ENCODE measurements at regions not wholly inside any gene's neighbourhood (a gene's known extent, or its start where the extent isn't known, plus 50 kb on each side); places are given as distances from the start of the nearest gene placed in this dataset.

DNA sequence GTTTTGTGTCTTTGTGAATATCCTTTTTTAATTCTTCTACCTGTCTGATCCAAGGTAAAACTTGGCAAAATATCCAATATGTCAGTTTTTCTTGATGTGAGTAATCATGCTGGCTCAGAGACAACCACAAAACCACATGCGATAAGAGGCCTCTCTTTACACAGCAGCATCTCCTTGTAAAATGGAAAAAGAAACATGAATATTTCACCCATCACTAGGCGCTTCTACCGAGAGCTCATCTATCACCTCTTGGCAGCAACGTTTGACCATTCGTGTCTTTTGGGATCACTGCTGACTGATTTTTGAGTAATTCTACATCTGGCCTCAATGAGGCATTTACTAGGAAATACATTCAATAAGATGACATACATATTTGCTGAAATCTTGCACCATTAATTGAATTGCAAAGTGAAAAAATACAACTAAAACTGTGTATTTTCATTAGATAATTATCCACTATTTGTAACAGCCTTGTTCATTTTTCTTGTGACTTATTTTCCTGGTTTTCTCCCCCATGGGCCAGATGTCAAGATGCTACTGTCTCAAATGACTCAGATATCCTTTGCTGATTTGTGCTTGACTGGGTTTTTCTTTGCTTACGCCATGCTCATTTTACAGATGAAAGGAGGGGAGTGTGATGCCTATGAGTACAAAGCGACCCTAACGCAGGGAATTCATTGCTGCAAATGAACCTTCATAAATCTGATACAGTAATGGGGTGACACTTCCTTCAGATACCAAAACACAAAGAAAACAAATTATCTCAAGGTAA, 467.5 kb downstream of the FBXO15 start:
- no peak for TF ChIP-seq EZH2phosphoT487 (IDR thresholded peaks at IDR 0.05; ENCODE audit: unreplicated experiment)
- TF ChIP-seq, protein P1, sequence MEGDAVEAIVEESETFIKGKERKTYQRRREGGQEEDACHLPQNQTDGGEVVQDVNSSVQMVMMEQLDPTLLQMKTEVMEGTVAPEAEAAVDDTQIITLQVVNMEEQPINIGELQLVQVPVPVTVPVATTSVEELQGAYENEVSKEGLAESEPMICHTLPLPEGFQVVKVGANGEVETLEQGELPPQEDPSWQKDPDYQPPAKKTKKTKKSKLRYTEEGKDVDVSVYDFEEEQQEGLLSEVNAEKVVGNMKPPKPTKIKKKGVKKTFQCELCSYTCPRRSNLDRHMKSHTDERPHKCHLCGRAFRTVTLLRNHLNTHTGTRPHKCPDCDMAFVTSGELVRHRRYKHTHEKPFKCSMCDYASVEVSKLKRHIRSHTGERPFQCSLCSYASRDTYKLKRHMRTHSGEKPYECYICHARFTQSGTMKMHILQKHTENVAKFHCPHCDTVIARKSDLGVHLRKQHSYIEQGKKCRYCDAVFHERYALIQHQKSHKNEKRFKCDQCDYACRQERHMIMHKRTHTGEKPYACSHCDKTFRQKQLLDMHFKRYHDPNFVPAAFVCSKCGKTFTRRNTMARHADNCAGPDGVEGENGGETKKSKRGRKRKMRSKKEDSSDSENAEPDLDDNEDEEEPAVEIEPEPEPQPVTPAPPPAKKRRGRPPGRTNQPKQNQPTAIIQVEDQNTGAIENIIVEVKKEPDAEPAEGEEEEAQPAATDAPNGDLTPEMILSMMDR (conservative IDR thresholded peaks at IDR 0.05; ENCODE audit: low read depth in 2 of 2): no peak
- TF ChIP-seq EZH2 (IDR thresholded peaks at IDR 0.05; ENCODE audit: low read depth, unreplicated experiment): no peak
- TF ChIP-seq, protein P2, sequence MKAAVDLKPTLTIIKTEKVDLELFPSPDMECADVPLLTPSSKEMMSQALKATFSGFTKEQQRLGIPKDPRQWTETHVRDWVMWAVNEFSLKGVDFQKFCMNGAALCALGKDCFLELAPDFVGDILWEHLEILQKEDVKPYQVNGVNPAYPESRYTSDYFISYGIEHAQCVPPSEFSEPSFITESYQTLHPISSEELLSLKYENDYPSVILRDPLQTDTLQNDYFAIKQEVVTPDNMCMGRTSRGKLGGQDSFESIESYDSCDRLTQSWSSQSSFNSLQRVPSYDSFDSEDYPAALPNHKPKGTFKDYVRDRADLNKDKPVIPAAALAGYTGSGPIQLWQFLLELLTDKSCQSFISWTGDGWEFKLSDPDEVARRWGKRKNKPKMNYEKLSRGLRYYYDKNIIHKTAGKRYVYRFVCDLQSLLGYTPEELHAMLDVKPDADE (IDR thresholded peaks at IDR 0.05): no peak
- TF ChIP-seq, protein P3, sequence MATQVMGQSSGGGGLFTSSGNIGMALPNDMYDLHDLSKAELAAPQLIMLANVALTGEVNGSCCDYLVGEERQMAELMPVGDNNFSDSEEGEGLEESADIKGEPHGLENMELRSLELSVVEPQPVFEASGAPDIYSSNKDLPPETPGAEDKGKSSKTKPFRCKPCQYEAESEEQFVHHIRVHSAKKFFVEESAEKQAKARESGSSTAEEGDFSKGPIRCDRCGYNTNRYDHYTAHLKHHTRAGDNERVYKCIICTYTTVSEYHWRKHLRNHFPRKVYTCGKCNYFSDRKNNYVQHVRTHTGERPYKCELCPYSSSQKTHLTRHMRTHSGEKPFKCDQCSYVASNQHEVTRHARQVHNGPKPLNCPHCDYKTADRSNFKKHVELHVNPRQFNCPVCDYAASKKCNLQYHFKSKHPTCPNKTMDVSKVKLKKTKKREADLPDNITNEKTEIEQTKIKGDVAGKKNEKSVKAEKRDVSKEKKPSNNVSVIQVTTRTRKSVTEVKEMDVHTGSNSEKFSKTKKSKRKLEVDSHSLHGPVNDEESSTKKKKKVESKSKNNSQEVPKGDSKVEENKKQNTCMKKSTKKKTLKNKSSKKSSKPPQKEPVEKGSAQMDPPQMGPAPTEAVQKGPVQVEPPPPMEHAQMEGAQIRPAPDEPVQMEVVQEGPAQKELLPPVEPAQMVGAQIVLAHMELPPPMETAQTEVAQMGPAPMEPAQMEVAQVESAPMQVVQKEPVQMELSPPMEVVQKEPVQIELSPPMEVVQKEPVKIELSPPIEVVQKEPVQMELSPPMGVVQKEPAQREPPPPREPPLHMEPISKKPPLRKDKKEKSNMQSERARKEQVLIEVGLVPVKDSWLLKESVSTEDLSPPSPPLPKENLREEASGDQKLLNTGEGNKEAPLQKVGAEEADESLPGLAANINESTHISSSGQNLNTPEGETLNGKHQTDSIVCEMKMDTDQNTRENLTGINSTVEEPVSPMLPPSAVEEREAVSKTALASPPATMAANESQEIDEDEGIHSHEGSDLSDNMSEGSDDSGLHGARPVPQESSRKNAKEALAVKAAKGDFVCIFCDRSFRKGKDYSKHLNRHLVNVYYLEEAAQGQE (IDR thresholded peaks at IDR 0.05; ENCODE audit: unreplicated experiment): no peak
- TF ChIP-seq CREB1 (CRISPR knock-in tag; IDR thresholded peaks at IDR 0.05; ENCODE audit: low read depth): no peak
- no peak for TF ChIP-seq POLR2AphosphoS5 (IDR thresholded peaks at IDR 0.05; ENCODE audit: low read depth)
- no peak for TF ChIP-seq JUNB (IDR thresholded peaks at IDR 0.05; ENCODE audit: unreplicated experiment)
- TF ChIP-seq, protein P4, sequence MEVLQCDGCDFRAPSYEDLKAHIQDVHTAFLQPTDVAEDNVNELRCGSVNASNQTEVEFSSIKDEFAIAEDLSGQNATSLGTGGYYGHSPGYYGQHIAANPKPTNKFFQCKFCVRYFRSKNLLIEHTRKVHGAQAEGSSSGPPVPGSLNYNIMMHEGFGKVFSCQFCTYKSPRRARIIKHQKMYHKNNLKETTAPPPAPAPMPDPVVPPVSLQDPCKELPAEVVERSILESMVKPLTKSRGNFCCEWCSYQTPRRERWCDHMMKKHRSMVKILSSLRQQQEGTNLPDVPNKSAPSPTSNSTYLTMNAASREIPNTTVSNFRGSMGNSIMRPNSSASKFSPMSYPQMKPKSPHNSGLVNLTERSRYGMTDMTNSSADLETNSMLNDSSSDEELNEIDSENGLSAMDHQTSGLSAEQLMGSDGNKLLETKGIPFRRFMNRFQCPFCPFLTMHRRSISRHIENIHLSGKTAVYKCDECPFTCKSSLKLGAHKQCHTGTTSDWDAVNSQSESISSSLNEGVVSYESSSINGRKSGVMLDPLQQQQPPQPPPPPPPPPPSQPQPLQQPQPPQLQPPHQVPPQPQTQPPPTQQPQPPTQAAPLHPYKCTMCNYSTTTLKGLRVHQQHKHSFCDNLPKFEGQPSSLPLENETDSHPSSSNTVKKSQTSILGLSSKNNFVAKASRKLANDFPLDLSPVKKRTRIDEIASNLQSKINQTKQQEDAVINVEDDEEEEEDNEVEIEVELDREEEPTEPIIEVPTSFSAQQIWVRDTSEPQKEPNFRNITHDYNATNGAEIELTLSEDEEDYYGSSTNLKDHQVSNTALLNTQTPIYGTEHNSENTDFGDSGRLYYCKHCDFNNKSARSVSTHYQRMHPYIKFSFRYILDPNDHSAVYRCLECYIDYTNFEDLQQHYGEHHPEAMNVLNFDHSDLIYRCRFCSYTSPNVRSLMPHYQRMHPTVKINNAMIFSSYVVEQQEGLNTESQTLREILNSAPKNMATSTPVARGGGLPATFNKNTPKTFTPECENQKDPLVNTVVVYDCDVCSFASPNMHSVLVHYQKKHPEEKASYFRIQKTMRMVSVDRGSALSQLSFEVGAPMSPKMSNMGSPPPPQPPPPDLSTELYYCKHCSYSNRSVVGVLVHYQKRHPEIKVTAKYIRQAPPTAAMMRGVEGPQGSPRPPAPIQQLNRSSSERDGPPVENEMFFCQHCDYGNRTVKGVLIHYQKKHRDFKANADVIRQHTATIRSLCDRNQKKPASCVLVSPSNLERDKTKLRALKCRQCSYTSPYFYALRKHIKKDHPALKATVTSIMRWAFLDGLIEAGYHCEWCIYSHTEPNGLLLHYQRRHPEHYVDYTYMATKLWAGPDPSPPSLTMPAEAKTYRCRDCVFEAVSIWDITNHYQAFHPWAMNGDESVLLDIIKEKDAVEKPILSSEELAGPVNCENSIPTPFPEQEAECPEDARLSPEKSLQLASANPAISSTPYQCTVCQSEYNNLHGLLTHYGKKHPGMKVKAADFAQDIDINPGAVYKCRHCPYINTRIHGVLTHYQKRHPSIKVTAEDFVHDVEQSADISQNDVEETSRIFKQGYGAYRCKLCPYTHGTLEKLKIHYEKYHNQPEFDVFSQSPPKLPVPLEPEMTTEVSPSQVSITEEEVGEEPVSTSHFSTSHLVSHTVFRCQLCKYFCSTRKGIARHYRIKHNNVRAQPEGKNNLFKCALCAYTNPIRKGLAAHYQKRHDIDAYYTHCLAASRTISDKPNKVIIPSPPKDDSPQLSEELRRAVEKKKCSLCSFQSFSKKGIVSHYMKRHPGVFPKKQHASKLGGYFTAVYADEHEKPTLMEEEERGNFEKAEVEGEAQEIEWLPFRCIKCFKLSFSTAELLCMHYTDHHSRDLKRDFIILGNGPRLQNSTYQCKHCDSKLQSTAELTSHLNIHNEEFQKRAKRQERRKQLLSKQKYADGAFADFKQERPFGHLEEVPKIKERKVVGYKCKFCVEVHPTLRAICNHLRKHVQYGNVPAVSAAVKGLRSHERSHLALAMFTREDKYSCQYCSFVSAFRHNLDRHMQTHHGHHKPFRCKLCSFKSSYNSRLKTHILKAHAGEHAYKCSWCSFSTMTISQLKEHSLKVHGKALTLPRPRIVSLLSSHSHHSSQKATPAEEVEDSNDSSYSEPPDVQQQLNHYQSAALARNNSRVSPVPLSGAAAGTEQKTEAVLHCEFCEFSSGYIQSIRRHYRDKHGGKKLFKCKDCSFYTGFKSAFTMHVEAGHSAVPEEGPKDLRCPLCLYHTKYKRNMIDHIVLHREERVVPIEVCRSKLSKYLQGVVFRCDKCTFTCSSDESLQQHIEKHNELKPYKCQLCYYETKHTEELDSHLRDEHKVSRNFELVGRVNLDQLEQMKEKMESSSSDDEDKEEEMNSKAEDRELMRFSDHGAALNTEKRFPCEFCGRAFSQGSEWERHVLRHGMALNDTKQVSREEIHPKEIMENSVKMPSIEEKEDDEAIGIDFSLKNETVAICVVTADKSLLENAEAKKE (CRISPR knock-in tag; IDR thresholded peaks at IDR 0.05): no peak
- TF ChIP-seq ZNF331 (CRISPR knock-in tag; IDR thresholded peaks at IDR 0.05; ENCODE audit: low read depth): no peak

Measured in GM23338 (cell line).